Gastroesophageal sphincter (tissue), 4 donors: ENCODE measurements at regions not wholly inside any gene's neighbourhood (a gene's known extent, or its start where the extent isn't known, plus 50 kb on each side); places are given as distances from the start of the nearest gene placed in this dataset.

Experiments
- ATAC-seq: fragments of 150-250 bp; one replicate; pipeline ENCODE4 v1.9.1; 2016; ENCODE audit warnings: mild to moderate bottlenecking, moderate library complexity
- H3K27ac ChIP-seq, 4 donors: fragments of 200-600 bp; sonication (generic) in 3 of 4; 1 replicate in 3 of 4; 2 replicates in 1 of 4; pipeline ENCODE4 v1.5.1; 2016 to 2019
- H3K27me3 ChIP-seq: fragments of 200-600 bp; sonication (generic); one replicate; pipeline ENCODE4 v1.5.1; 2019
- H3K36me3 ChIP-seq, 2 donors: fragments of 200-600 bp; sonication (generic); one replicate each; pipeline ENCODE4 v1.5.1; 2019; ENCODE audit warnings: control low read depth in 1 of 2
- H3K4me1 ChIP-seq, 3 donors: fragments of 200-600 bp; sonication (generic); 1 replicate in 2 of 3; 2 replicates in 1 of 3; pipeline ENCODE4 v1.5.1; 2016 to 2019; ENCODE audit warnings: control low read depth in 2 of 3
- H3K4me3 ChIP-seq, 2 donors: fragments of 200-600 bp; sonication (generic); one replicate each; pipeline ENCODE4 v1.5.1; 2019; ENCODE audit warnings: mild to moderate bottlenecking in 1 of 2, moderate library complexity in 1 of 2
- H3K9me3 ChIP-seq, 3 donors: fragments of 200-600 bp; sonication (generic); one replicate each; pipeline ENCODE4 v1.5.1; 2017 to 2019; ENCODE audit warnings: control low read depth in 2 of 3
- EP300 ChIP-seq: sonication (generic); formaldehyde crosslinking; IDR thresholded peaks from one replicate; pipeline ENCODE4 v1.6.1; 2017; ENCODE audit warnings: antibody characterized with exemption, mild to moderate bottlenecking
- POLR2A ChIP-seq, 2 donors: fragments of 450-650 bp; IDR thresholded peaks; one replicate each; pipeline ENCODE4 v1.6.1; 2017; ENCODE audit warnings: antibody characterized with exemption in 2 of 2, mild to moderate bottlenecking in 2 of 2, moderate library complexity in 1 of 2
- POLR2AphosphoS5 ChIP-seq: sonication (generic); formaldehyde crosslinking; IDR thresholded peaks from one replicate; pipeline ENCODE4 v1.6.1; 2017; ENCODE audit warnings: antibody characterized with exemption
- WGBS, 2 donors: methylation state at CpG; one replicate each; pipeline ENCODE4 v1.1.5; 2018; ENCODE audit warnings: low coverage in 1 of 2; 5-methylcytosine and 5-hydroxymethylcytosine counted together
- TF ChIP-seq, protein P1 (sequence below), 4 experiments: fragments of 200-600 bp in 2 of 4; fragments of 450-650 bp in 2 of 4; sonication (generic) in 1 of 4; IDR thresholded peaks; one replicate each; pipeline ENCODE4 v1.5.1; 2017 to 2019; ENCODE audit warnings: antibody characterized with exemption in 4 of 4, mild to moderate bottlenecking in 2 of 4, moderate library complexity in 2 of 4

DNA sequence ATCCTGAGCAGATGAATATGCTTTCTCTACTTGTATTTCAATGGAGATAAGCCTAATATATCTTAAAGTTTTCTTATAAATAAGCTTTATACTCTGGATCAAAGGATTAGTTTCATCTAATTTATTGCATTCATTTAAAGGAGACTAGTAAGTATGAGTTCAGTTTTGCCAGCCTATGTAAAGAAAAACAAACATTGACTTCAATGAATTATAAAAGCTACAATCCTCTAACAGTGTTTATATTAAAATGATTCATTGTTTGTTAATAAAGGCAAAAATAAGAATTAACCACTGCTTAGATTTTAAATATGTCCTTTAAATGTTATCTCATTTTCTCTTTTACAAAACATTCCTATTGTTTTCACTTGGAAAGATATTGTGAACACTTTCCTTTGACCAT, 566.0 kb downstream of the EPHA4 start:
- Histone ChIP-seq H3K4me3 (no peak overlapping the region), H3K36me3 (no peaks in the 10 kb centered on the region), H3K27me3 (no peaks in the 10 kb centered on the region), H3K9me3 (no peaks in the 10 kb centered on the region), H3K27ac (no peak overlapping the region), H3K4me1 (peaks cover 0 to 7% (median 0%) of the 10 kb centered on the region in 3 donors)
- ATAC-seq = no peak
- no peak for TF ChIP-seq POLR2A (IDR thresholded peaks at IDR 0.05)

DNA sequence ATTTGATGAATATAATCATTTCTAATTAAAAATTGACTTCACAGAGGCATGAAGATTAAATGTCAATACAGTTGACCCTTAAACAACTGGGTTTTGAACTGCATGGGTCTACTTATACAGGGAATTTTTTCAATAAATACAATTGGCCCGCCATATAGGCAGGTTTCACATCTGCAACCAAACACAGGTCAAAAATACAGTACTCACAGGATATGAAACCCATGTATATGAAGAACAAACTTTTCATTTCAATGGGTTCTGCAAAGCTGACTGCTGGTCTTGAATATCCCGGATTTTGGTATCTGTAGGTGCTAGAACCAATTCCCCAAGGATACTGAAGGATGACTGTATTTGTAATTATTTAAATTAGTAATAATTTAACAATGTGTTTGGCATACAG, 555.6 kb downstream of the EPHA4 start:
- Histone ChIP-seq H3K27ac (no peak overlapping the region), H3K27me3 (no peaks in the 10 kb centered on the region), H3K4me3 (no peak overlapping the region), H3K4me1 (no peaks in the 10 kb centered on the region), H3K9me3 (no peaks in the 10 kb centered on the region), H3K36me3 (no peaks in the 10 kb centered on the region)
- no peak for ATAC-seq
- WGBS, 2 donors = 95 to 100% methylated on average over 2 of the region's 2 CpGs
- TF ChIP-seq EP300 = no peak
- TF ChIP-seq POLR2AphosphoS5 = no peak
- TF ChIP-seq, protein P1, sequence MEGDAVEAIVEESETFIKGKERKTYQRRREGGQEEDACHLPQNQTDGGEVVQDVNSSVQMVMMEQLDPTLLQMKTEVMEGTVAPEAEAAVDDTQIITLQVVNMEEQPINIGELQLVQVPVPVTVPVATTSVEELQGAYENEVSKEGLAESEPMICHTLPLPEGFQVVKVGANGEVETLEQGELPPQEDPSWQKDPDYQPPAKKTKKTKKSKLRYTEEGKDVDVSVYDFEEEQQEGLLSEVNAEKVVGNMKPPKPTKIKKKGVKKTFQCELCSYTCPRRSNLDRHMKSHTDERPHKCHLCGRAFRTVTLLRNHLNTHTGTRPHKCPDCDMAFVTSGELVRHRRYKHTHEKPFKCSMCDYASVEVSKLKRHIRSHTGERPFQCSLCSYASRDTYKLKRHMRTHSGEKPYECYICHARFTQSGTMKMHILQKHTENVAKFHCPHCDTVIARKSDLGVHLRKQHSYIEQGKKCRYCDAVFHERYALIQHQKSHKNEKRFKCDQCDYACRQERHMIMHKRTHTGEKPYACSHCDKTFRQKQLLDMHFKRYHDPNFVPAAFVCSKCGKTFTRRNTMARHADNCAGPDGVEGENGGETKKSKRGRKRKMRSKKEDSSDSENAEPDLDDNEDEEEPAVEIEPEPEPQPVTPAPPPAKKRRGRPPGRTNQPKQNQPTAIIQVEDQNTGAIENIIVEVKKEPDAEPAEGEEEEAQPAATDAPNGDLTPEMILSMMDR (IDR thresholded peaks at IDR 0.05) = no peak
- TF ChIP-seq POLR2A (IDR thresholded peaks at IDR 0.05) = no peak

DNA sequence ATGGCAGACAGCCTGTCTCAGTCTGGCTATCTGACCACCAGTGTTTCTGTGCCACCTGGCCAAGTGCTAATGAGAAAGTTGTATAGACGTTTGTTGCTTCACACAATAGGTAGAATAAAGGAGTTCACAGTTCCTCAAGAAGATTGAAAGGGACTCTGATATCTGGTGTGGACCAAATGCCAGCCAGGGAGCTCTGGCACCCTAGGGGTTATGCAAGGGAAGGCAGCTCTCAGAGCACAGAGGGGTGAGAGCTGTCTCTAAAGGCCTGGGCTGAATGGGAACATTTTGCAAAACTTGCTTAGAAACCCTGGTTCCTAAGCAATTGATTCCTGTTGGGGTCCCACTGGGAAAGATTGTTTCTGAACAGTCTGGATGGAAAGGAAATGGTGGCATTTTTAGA, 553.8 kb downstream of the EPHA4 start:
- Histone ChIP-seq H3K36me3 (no peaks in the 10 kb centered on the region), H3K4me1 (no peaks in the 10 kb centered on the region), H3K9me3 (no peaks in the 10 kb centered on the region), H3K27ac (no peak overlapping the region), H3K27me3 (no peaks in the 10 kb centered on the region), H3K4me3 (no peak overlapping the region)
- ATAC-seq = no peak
- TF ChIP-seq POLR2A (IDR thresholded peaks at IDR 0.05) (no peak), EP300 (no peak), POLR2AphosphoS5 (no peak)
- TF ChIP-seq, protein P1 (IDR thresholded peaks at IDR 0.05) = no peak
- WGBS, 2 donors = 100% methylated on average over 1 of the region's 1 CpG; no CpG with 5 or more reads in 1 of the 2 donors

DNA sequence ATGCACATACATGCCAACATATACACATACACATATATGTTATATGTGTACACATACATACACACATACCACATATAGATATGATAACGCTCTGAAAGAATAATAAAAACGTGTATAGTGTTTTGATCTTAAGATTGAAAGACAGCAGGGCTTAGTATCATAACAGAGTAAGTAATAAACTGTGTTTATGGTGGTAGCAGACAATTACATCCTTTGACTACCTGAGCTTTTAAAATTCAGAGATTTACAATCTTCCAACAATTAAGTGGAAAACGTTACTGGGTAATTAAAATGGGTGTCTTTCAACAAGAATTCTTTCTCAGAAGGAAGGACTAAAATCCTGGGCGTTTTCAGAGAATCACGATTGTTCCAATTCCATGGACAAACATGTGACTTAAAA, 552.4 kb downstream of the EPHA4 start:
- Histone ChIP-seq H3K27ac (no peak overlapping the region), H3K36me3 (no peaks in the 10 kb centered on the region), H3K27me3 (no peaks in the 10 kb centered on the region), H3K4me1 (no peaks in the 10 kb centered on the region), H3K4me3 (no peak overlapping the region), H3K9me3 (no peaks in the 10 kb centered on the region)
- no peak for ATAC-seq
- TF ChIP-seq, protein P1 (IDR thresholded peaks at IDR 0.05) = no peak
- TF ChIP-seq POLR2A (IDR thresholded peaks at IDR 0.05) = no peak
- TF ChIP-seq EP300 = no peak
- TF ChIP-seq POLR2AphosphoS5 = no peak
- 73 to 81% methylated on average over 5 of the region's 5 CpGs for WGBS, 2 donors

DNA sequence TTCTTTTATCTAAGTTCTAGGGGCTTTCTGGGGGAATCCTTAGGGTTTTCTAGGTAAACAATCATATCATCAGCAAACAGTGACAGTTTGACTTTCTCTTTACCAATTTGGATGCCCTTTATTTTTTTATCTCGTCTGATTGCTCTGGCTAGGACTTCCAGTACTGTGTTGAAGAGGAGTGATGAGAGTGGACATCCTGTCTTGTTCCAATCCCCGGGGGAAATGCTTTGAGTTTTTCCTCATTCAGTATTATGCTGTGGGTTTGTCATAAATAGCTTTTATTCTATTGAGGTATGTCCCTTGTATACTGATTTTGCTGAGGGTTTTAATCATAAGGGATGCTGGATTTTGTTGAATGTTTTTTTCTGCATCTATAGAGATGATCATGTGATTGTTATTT, 549.5 kb downstream of the EPHA4 start:
- WGBS, 2 donors = 58 to 79% methylated on average over 2 of the region's 2 CpGs

More for the DNA sequence above, 549.5 kb downstream of the EPHA4 start:
- Histone ChIP-seq H3K9me3 (no peaks in the 10 kb centered on the region), H3K27ac (no peak overlapping the region), H3K4me1 (no peaks in the 10 kb centered on the region), H3K4me3 (no peak overlapping the region), H3K27me3 (no peaks in the 10 kb centered on the region), H3K36me3 (no peaks in the 10 kb centered on the region)
- ATAC-seq = no peak
- TF ChIP-seq POLR2A (IDR thresholded peaks at IDR 0.05) (no peak), POLR2AphosphoS5 (no peak), EP300 (no peak)
- TF ChIP-seq, protein P1 (IDR thresholded peaks at IDR 0.05) = no peak
